Heart left ventricle (tissue), 13 donors: ENCODE measurements at regions not wholly inside any gene's neighbourhood (a gene's known extent, or its start where the extent isn't known, plus 50 kb on each side); places are given as distances from the start of the nearest gene placed in this dataset.

Source experiments
- CTCF ChIP-seq, 12 donors: fragments of 200-600 bp; sonication (generic) in 4 of 12; IDR thresholded peaks; one replicate each; pipeline versions ENCODE4 v1.5.0 to v1.8.0; 2018 to 2022; ENCODE audit warnings: antibody characterized with exemption in 12 of 12, mild to moderate bottlenecking in 5 of 12
- POLR2A ChIP-seq, 2 donors: fragments of 450-650 bp; IDR thresholded peaks; one replicate each; pipeline ENCODE4 v1.6.1; 2017; ENCODE audit warnings: antibody characterized with exemption in 2 of 2, mild to moderate bottlenecking in 2 of 2, moderate library complexity in 2 of 2
- donor health status: ischemic (EF 13 %, LVEDD 7.1; RV severe dilation, severe dysfunction).
- donor health status: DM: no; HTN: yes; CAD: no.
- donor health status: DM: no; HTN: no; CAD: no.
- donor health status: ischemic (EF 25% LVEDD 6.9; RV normal size, moderate dysfunction).
- donor health status: ischemic (EF 25% LVEDD 5.7; RV mildly dilated, moderate dysfunction).
- donor health status: ischemic (EF 35%, LVEDD 5.7; RV mildly dilated, moderate dysfunction).
- donor health status: nonischemic (EF 11% LVEDD 7.7; RV severe dilation, severe dysfunction).
- donor health status: DM: yes; HTN: yes; CAD: no.
- donor health status: PGD.
- donor health status: ischemic (EF 29% LVEDD 5.4; RV normal size, mild dysfunction).
- donor health status: nonischemic (EF 23%, LVEDD 6.1; RV moderate dilation, normal function).

GRCh38 chr12:78306236-78306635, 475.5 kb downstream of the NAV3 start:
- TF ChIP-seq POLR2A (IDR thresholded peaks at IDR 0.05) (no peak), CTCF (IDR thresholded peaks at IDR 0.05) (no peak)
